ENCODE measurements at regions not wholly inside any gene's neighbourhood (a gene's known extent, or its start where the extent isn't known, plus 50 kb on each side); places are given as distances from the start of the nearest gene placed in this dataset.

DNA sequence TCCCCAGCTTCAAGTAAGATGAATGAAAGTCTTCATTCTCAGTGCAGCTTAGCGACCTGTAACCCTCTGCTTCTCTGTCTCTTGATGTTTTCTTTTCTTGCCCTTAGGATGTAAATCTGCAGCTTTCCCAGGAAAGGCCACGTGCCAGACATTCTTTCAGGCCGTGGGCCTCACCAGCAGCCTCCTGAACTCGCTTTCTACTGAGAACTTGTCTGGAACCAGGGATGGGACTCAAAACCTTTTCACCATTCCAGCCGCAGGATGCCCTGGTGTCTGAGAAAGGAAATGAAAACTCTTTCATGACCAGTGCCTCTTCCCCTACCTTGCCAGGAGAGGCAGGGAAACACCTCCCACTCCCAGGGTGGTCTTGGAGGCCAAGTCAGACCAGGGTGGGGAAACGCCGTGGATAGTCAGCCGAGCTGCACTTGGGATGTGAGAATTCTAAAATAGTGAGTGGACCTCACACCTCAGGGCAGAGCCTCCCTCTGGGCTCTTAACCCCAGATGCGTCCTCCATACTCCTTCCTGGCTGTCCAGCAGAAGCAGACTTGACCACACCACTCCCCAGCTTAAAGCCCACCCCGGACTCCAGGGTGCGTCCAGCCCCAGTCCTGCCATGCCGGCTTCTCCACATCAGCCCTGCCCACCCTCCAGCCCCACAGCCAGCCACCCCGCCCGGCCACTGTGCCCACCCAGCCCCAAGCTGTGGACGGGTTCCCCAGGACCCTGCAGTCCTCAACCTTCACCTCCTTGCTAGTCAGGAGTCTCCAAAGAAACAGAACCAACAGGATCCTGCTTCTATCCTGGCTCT is 115.5 kb downstream of the TWIST2 start:
- no peaks in the 10 kb centered on the region for H3K4me1 ChIP-seq
- no peak overlapping the region for H3K4me3 ChIP-seq
- H3K9me3 ChIP-seq: no peaks in the 10 kb centered on the region
- no peaks in the 10 kb centered on the region for H3K27me3 ChIP-seq
- no peak for TF ChIP-seq POLR2A (IDR thresholded peaks at IDR 0.05)
- no peak for TF ChIP-seq CTCF (IDR thresholded peaks at IDR 0.05)
- ATAC-seq (peak in 1 of 4 donors; percentile 33), DNase-seq (no peak)
- no peaks in the 10 kb centered on the region for H3K36me3 ChIP-seq
- intact Hi-C loops (cut with DNase I): no loop called here
- WGBS (ENCODE audit: insufficient coverage, low coverage, low lambda C conversion rate, missing lambda C conversion rate): 53% methylated on average over 9 of the region's 15 CpGs
- no peak overlapping the region for H3K27ac ChIP-seq

GRCh38 chr2:238963971-238964328 is 116.1 kb downstream of the TWIST2 start:
- Histone ChIP-seq H3K27me3 (no peaks in the 10 kb centered on the region), H3K27ac (no peak overlapping the region), H3K4me3 (no peak overlapping the region), H3K36me3 (no peaks in the 10 kb centered on the region), H3K4me1 (no peaks in the 10 kb centered on the region), H3K9me3 (no peaks in the 10 kb centered on the region)
- intact Hi-C loops (cut with DNase I): no loop called here
- DNase-seq (no peak), ATAC-seq (no peak)
- WGBS (ENCODE audit: insufficient coverage, low coverage, low lambda C conversion rate, missing lambda C conversion rate): 100% methylated on average over 1 of the region's 2 CpGs
- TF ChIP-seq POLR2A (IDR thresholded peaks at IDR 0.05) (no peak), CTCF (IDR thresholded peaks at IDR 0.05) (no peak)

- Histone ChIP-seq H3K9me3 (no peaks in the 10 kb centered on the region), H3K4me3 (no peak overlapping the region), H3K36me3 (no peaks in the 10 kb centered on the region), H3K4me1 (no peaks in the 10 kb centered on the region), H3K27ac (no peak overlapping the region), H3K27me3 (no peaks in the 10 kb centered on the region)
- no peak for DNase-seq
- TF ChIP-seq CTCF (IDR thresholded peaks at IDR 0.05) (no peak), POLR2A (IDR thresholded peaks at IDR 0.05) (no peak)
- intact Hi-C loops (cut with DNase I): no loop called here
- no peak for ATAC-seq
- 66% methylated on average over 6 of the region's 12 CpGs for WGBS (ENCODE audit: insufficient coverage, low coverage, low lambda C conversion rate, missing lambda C conversion rate)
Measured at GRCh38 chr2:238964544-238965067, 116.7 kb downstream of the TWIST2 start.

DNA sequence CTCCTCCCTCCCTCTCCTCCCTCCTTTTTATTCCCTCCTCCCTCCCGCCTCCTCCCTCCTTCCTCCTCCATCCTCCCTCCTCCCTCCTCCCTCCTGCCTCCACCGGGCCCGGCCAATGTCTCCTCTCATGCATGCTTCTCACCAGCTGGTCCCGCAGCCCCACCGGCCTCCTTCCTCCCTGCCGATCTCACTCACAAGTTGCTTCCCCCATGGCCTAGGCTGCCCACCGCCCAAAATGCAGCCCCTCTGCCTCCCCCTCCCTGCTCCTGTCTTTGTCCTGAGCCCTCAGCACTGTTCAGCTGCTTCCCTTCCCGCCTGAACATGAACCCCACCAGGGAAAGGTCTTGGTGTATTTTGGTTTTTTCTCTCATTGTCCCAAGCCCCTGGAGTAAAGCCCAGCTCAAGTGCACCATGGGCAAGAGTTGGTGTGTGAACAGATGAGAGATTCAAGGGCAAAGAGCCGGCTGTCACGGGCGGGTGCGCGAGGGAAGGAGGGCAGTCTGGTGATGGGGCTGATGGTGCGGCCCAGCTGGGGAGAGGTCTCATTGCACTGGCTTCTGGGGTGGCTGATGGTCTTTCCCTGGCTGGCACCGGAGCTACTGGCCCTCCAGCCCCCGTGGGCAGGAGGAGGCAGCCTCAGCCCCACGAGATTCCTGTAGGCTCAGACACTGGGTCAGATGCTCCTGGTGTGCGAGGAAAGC is 117.6 kb downstream of the TWIST2 start:
- Histone ChIP-seq H3K4me1 (no peaks in the 10 kb centered on the region), H3K27me3 (no peaks in the 10 kb centered on the region), H3K36me3 (no peaks in the 10 kb centered on the region), H3K27ac (no peak overlapping the region), H3K9me3 (no peaks in the 10 kb centered on the region), H3K4me3 (no peak overlapping the region)
- TF ChIP-seq CTCF (IDR thresholded peaks at IDR 0.05) (no peak), POLR2A (IDR thresholded peaks at IDR 0.05) (no peak)
- no peak for DNase-seq
- WGBS (ENCODE audit: insufficient coverage, low coverage, low lambda C conversion rate, missing lambda C conversion rate): 69% methylated on average over 12 of the region's 18 CpGs
- ATAC-seq: no peak
- intact Hi-C loops (cut with DNase I): no loop called here
